Neural cell (in vitro differentiated cells): ENCODE measurements at regions not wholly inside any gene's neighbourhood (a gene's known extent, or its start where the extent isn't known, plus 50 kb on each side); places are given as distances from the start of the nearest gene placed in this dataset.

Experiments
- CTCF ChIP-seq: fragments of 450-650 bp; IDR thresholded peaks from 2 replicates; pipeline ENCODE4 v1.5.1; 2014; ENCODE audit warnings: antibody characterized with exemption, mild to moderate bottlenecking, moderate library complexity; ENCODE audit not compliant: poor library complexity, severe bottlenecking
- EP300 ChIP-seq: fragments of 450-650 bp; conservative IDR thresholded peaks from 2 replicates; pipeline ENCODE4 v1.6.1; 2014; ENCODE audit warnings: antibody characterized with exemption, mild to moderate bottlenecking, moderate library complexity; ENCODE audit not compliant: poor library complexity, severe bottlenecking
- EZH2 ChIP-seq: fragments of 200-600, 300-800 bp; shearing (Covaris generic), sonication (generic); IDR thresholded peaks from 2 replicates; pipeline ENCODE4 v1.6.1; 2014; ENCODE audit warnings: antibody characterized with exemption, low read length, borderline replicate concordance, mild to moderate bottlenecking; ENCODE audit not compliant: insufficient read depth, poor library complexity, severe bottlenecking
- MXI1 ChIP-seq: fragments of 450-650 bp; conservative IDR thresholded peaks from 2 replicates; pipeline ENCODE4 v1.6.1; 2014; ENCODE audit warnings: antibody characterized with exemption, mild to moderate bottlenecking; ENCODE audit not compliant: poor library complexity, severe bottlenecking
- POLR2AphosphoS5 ChIP-seq: IDR thresholded peaks from 2 replicates; pipeline ENCODE4 v1.6.1; 2012
- REST ChIP-seq: IDR thresholded peaks from 2 replicates; pipeline ENCODE4 v1.6.1; 2012; ENCODE audit warnings: borderline replicate concordance
- SMC3 ChIP-seq: fragments of 450-650 bp; conservative IDR thresholded peaks from 2 replicates; pipeline ENCODE4 v1.6.1; 2014; ENCODE audit warnings: antibody characterized with exemption, mild to moderate bottlenecking, moderate library complexity; ENCODE audit not compliant: poor library complexity
- TAF1 ChIP-seq: IDR thresholded peaks from 2 replicates; pipeline ENCODE4 v1.6.1; 2012; ENCODE audit warnings: low read depth

- no peak for TF ChIP-seq CTCF
- TF ChIP-seq SMC3 = no peak
- no peak for TF ChIP-seq POLR2AphosphoS5
- TF ChIP-seq EP300 = no peak
- no peak for TF ChIP-seq REST
- TF ChIP-seq MXI1 = no peak
- TF ChIP-seq TAF1 = no peak
- no peak for TF ChIP-seq EZH2
Measured at GRCh38 chr3:192993411-192993810, 75.8 kb upstream of the MB21D2 start.
